ENCODE measurements at regions not wholly inside any gene's neighbourhood (a gene's known extent, or its start where the extent isn't known, plus 50 kb on each side); places are given as distances from the start of the nearest gene placed in this dataset.

- Mint-ChIP-seq H3K4me1 (peaks cover 7% of the 10 kb centered on the region), H3K36me3 (ENCODE audit: low read depth) (no peaks in the 10 kb centered on the region), H3K9me3 (no peaks in the 10 kb centered on the region), H3K4me3 (no peak overlapping the region), H3K27me3 (no peaks in the 10 kb centered on the region), H3K27ac (no peak overlapping the region)
- ChIA-PET POLR2A (interaction anchor here (0.7 kb wide), 1 partner anchor 10 kb away, joined by 3 read pairs; no protein-coding TSS in a partner anchor), CTCF (no interaction called here)
- DNase-seq: no peak
Observed at GRCh38 chr13:99620806-99621205, 119.5 kb downstream of the TM9SF2 start.

GRCh38 chr13:99619207-99619606 lies 117.9 kb downstream of the TM9SF2 start:
- H3K36me3 Mint-ChIP-seq (ENCODE audit: low read depth): no peaks in the 10 kb centered on the region
- H3K27me3 Mint-ChIP-seq: no peaks in the 10 kb centered on the region
- POLR2A ChIA-PET: no interaction called here
- H3K4me3 Mint-ChIP-seq: no peak overlapping the region
- CTCF ChIA-PET: interaction anchor here (1.0 kb wide), 1 partner anchor 8 kb away, joined by 3 read pairs; no protein-coding TSS in a partner anchor
- no peak overlapping the region for H3K27ac Mint-ChIP-seq
- peaks cover 7% of the 10 kb centered on the region for H3K4me1 Mint-ChIP-seq
- no peaks in the 10 kb centered on the region for H3K9me3 Mint-ChIP-seq
- no peak for DNase-seq

GRCh38 chr13:99617474-99618255 lies 116.4 kb downstream of the TM9SF2 start:
- H3K36me3 Mint-ChIP-seq (ENCODE audit: low read depth): no peaks in the 10 kb centered on the region
- H3K27me3 Mint-ChIP-seq: no peaks in the 10 kb centered on the region
- H3K4me1 Mint-ChIP-seq: peaks cover 7% of the 10 kb centered on the region
- ChIA-PET POLR2A (no interaction called here), CTCF (no interaction called here)
- H3K9me3 Mint-ChIP-seq: no peaks in the 10 kb centered on the region
- peak; percentile 40 for DNase-seq
- no peak overlapping the region for H3K4me3 Mint-ChIP-seq
- H3K27ac Mint-ChIP-seq: no peak overlapping the region

- Mint-ChIP-seq H3K36me3 (ENCODE audit: low read depth) (no peaks in the 10 kb centered on the region), H3K9me3 (no peaks in the 10 kb centered on the region), H3K4me1 (peaks cover 12% of the 10 kb centered on the region), H3K27me3 (no peaks in the 10 kb centered on the region), H3K4me3 (no peak overlapping the region), H3K27ac (no peak overlapping the region)
- peak; percentile 26 for DNase-seq
- CTCF ChIA-PET: interaction anchor here (0.6 to 2.6 kb wide), 3 partner anchors 8 to 109 kb away, joined by 3 to 9 read pairs (median 4); partner anchors contain the start of gene CLYBL
- POLR2A ChIA-PET: no interaction called here
Observed at GRCh38 chr13:99614465-99614885, 113.2 kb downstream of the TM9SF2 start.

Measured in activated CD4-positive, alpha-beta memory T cell treated with anti-CD3 and anti-CD28 coated beads, Interleukin-2, amount 10 ng/mL, durations not matched to agents 7 days and 5 days (primary cell).